BE2C (cell line): ENCODE measurements at regions not wholly inside any gene's neighbourhood (a gene's known extent, or its start where the extent isn't known, plus 50 kb on each side); places are given as distances from the start of the nearest gene placed in this dataset.

Experiments
- DNase-seq: peaks from one replicate; pipeline ENCODE4 v3.0.0-alpha.2; 2020
- H3K27me3 ChIP-seq: fragments of 250-450 bp; sonication (Bioruptor Pico); 2 replicates; pipeline ENCODE4 v1.5.1; 2020; ENCODE audit warnings: mild to moderate bottlenecking
- H3K36me3 ChIP-seq: fragments of 250-450 bp; sonication (Bioruptor Pico); 2 replicates; pipeline ENCODE4 v1.5.1; 2020; ENCODE audit warnings: mild to moderate bottlenecking
- H3K4me1 ChIP-seq: fragments of 250-450 bp; sonication (Bioruptor Pico); 2 replicates; pipeline ENCODE4 v1.5.1; 2020
- H3K4me3 ChIP-seq: 2 replicates; pipeline ENCODE4 v1.5.1; 2011; ENCODE audit warnings: low read depth, low read length
- H3K9me3 ChIP-seq: fragments of 250-450 bp; sonication (Bioruptor Pico); 2 replicates; pipeline ENCODE4 v1.5.1; 2020
- TF ChIP-seq, protein P1 (sequence below): IDR thresholded peaks from 2 replicates; pipeline ENCODE4 v1.5.1; 2012; ENCODE audit warnings: mild to moderate bottlenecking, low read depth, low read length

DNA sequence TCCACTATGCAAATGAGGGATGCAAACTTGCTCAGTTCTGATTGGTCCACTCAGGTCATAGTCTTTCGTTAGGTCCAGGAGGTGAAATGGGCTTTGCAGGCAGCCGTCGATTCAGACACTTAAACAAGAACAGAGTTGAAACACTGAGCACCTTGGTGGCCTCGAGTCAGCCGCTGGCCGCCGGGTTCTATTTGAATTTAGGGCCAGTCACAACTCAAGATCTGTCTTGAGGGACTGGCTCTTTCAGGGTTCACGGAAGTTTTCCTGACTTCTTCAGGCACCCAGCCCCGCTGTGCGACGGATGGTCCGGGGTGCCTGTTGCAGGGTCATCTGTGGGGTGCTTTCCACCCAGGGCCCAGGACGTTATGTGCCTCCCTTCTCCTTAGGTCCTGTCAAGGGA, 412.8 kb upstream of the IRX4 start:
- no peak overlapping the region for H3K4me3 ChIP-seq
- TF ChIP-seq, protein P1, sequence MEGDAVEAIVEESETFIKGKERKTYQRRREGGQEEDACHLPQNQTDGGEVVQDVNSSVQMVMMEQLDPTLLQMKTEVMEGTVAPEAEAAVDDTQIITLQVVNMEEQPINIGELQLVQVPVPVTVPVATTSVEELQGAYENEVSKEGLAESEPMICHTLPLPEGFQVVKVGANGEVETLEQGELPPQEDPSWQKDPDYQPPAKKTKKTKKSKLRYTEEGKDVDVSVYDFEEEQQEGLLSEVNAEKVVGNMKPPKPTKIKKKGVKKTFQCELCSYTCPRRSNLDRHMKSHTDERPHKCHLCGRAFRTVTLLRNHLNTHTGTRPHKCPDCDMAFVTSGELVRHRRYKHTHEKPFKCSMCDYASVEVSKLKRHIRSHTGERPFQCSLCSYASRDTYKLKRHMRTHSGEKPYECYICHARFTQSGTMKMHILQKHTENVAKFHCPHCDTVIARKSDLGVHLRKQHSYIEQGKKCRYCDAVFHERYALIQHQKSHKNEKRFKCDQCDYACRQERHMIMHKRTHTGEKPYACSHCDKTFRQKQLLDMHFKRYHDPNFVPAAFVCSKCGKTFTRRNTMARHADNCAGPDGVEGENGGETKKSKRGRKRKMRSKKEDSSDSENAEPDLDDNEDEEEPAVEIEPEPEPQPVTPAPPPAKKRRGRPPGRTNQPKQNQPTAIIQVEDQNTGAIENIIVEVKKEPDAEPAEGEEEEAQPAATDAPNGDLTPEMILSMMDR = no peak
- no peaks in the 10 kb centered on the region for H3K27me3 ChIP-seq
- no peaks in the 10 kb centered on the region for H3K4me1 ChIP-seq
- no peaks in the 10 kb centered on the region for H3K36me3 ChIP-seq
- H3K9me3 ChIP-seq = peaks cover under 1% of the 10 kb centered on the region; the same call in 1 of the 2 replicates
- DNase-seq = no peak

DNA sequence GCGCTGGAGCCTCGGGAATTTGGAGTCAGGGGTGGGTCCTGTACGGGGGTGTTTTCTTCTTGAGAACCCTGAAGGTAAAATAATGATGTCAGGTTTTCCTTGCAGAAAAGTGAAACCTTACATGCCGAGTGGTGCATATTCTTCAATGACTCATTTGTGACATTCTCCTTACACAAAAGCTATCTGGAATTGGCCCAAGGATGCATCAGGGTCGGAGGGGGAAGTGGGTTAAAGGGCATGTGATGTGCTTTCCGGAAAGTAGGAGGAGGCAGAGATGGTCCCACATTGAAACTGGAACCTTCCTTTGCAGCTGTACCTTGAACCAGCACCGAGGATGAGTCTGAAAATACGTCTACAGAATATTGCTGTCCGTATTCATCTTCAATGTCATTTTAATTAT, 411.2 kb upstream of the IRX4 start:
- H3K9me3 ChIP-seq = no peaks in the 10 kb centered on the region; the same call in 1 of the 2 replicates
- no peaks in the 10 kb centered on the region for H3K36me3 ChIP-seq
- H3K4me3 ChIP-seq = no peak overlapping the region
- no peak for DNase-seq
- no peaks in the 10 kb centered on the region for H3K27me3 ChIP-seq
- TF ChIP-seq, protein P1 = no peak
- H3K4me1 ChIP-seq = no peaks in the 10 kb centered on the region

DNA sequence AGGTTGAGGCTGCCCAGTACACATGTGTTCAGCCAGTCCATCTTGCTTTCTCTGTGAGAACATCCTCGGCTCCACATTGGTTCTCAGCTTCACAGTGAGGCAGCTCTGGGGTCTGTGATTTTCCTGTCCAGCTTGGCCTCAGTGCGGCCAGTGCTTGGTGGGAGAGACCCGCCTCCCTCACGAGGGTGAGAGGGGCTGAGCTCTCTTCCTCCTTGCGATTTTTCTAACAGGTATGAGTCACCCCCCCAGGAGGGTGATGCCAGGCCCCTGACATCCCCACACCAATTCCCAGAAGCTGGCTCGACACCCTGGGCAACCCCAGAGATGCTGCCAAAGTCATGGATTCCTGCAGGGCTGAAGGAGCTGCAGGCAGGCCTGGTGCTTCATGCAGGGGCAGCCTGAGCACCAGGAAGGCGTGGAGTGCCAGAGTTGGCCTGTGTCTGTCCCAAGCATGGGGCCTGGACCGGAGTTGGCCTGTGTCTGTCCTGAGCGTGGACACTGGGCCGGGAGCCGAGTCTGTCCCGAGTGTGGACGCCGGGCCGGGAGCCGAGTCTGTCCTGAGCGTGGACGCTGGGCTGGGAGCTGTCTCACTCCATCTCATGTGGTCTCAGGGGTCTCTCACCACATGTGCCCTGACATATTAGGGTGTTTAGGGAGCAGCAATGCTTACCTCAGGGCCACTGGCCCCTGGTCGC, 408.6 kb upstream of the IRX4 start:
- no peak overlapping the region for H3K4me3 ChIP-seq
- H3K4me1 ChIP-seq = no peaks in the 10 kb centered on the region
- no peak for DNase-seq
- TF ChIP-seq, protein P1 = no peak
- H3K9me3 ChIP-seq = peaks cover 2% of the 10 kb centered on the region; the same call in 1 of the 2 replicates
- H3K36me3 ChIP-seq = no peaks in the 10 kb centered on the region
- H3K27me3 ChIP-seq = no peaks in the 10 kb centered on the region

DNA sequence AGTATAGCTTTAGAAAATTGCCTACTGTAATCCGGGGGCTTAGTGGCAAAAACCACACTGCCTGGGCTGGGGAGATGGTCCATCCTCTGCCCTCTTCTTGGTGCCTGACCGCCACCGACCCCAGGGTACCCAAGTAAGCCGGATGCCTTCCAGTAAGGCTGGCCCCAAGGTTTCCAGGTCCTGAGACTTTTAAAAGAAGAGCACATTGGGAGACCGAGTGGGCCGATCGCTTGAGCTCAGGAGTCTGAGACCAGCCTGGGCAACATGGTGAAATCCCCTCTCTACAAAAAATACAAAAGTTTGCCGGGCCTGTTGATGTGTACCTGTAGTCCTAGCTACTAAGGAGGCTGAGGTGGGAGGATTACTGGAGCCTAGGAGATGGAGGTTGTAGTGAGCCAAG, 406.7 kb upstream of the IRX4 start:
- Histone ChIP-seq H3K9me3 (peaks cover 3% of the 10 kb centered on the region; the same call in 1 of the 2 replicates), H3K4me3 (no peak overlapping the region), H3K4me1 (no peaks in the 10 kb centered on the region), H3K36me3 (no peaks in the 10 kb centered on the region), H3K27me3 (no peaks in the 10 kb centered on the region)
- TF ChIP-seq, protein P1 = no peak
- no peak for DNase-seq

DNA sequence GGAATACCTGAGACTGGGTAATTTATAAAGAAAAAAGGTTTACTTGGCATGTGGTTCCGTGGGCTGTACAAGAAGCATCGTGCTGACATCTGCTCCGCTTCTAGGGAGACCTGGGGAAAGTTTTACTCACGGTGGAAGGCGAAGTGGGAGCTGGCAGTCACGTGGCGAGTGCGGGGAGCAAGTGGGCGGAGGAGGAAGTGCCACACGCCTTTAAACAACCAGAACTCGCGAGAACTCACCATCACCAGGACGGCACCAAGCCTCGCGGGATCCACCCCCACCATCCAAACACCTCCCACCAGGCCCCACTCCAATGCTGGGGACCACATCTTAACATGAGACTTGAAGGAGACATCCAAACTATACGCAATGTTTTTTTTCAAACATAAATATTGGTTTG, 406.2 kb upstream of the IRX4 start:
- no peak for DNase-seq
- no peaks in the 10 kb centered on the region for H3K4me1 ChIP-seq
- no peaks in the 10 kb centered on the region for H3K27me3 ChIP-seq
- TF ChIP-seq, protein P1 = no peak
- no peak overlapping the region for H3K4me3 ChIP-seq
- no peaks in the 10 kb centered on the region for H3K36me3 ChIP-seq
- peaks cover 3% of the 10 kb centered on the region; the same call in 1 of the 2 replicates for H3K9me3 ChIP-seq

DNA sequence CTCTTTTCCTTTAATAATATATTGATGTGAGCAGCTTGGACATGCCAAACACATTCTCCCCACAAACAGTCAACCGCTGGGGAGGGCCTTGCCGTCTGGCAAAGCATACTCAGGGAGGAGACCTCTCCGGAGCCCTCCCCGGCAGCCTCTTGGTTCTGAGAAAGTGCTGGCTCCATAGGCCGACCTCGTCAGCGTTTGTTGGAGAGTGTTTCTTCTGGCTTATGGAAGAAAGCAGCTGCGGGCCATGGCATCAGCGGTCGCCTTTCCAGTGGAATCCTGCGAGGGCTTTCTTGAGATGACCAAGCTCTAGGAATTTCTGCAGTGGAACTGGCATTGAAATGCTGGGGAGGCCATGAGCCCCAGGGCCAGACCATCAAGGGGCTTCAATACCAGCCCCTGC, 405.7 kb upstream of the IRX4 start:
- DNase-seq = no peak
- H3K4me3 ChIP-seq = no peak overlapping the region
- peaks cover 3% of the 10 kb centered on the region; the same call in 1 of the 2 replicates for H3K9me3 ChIP-seq
- H3K36me3 ChIP-seq = no peaks in the 10 kb centered on the region
- no peaks in the 10 kb centered on the region for H3K4me1 ChIP-seq
- no peaks in the 10 kb centered on the region for H3K27me3 ChIP-seq
- TF ChIP-seq, protein P1 = no peak
